Stimulated activated CD8-positive, alpha-beta memory T cell treated with anti-CD3 and anti-CD28 coated beads, Interleukin-15, amount 100 ng/mL, for 24 hours (primary cell): ENCODE measurements at regions not wholly inside any gene's neighbourhood (a gene's known extent, or its start where the extent isn't known, plus 50 kb on each side); places are given as distances from the start of the nearest gene placed in this dataset.
"Not testable (repeated sequence)": the region's sequence is repeated elsewhere in the genome, so short reads cannot be mapped to it uniquely, and the experiment has no call there.

Source experiments
- DNase-seq: peaks from one replicate; pipeline ENCODE4 v3.0.0-alpha.2; 2020; ENCODE audit warnings: low read depth

GRCh38 chr9:18032636-18033035 lies 441.3 kb upstream of the ADAMTSL1 start:
- DNase-seq = no peak

DNA sequence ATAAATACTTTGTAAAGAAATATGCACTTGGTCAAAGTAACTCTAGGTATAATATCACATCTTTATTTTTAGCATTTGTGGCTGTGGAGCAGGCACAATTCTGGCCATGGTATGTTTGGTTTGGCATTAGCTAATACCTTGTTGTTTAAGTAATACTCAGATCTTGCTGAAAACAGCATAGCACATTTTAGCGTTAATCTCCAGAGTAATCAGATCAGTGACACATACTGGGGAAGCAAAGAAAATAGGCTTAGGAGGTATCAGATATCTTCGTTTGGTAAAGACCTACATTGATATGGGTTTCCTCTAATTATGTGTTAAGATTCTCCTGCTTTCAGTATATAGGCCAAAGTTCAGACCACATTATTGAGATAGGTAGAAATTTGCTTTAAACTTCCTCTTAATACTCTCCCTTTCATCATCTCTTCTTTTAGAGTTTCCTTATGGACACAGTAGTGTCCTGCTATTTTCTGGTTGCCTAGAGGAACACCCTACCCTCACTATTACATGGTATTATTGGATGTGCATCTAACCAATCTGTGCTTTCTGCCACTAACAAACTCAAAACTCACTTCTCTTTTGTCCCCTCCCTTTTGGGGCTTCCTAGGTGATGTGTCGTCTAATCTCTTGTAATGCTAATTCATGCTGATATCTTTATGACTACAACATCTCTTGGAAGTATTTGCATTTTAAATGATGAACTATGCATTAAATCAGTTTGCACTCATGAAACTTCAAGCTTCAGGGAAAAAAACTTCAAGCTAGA lies 437.3 kb upstream of the ADAMTSL1 start:
- no peak for DNase-seq

DNA sequence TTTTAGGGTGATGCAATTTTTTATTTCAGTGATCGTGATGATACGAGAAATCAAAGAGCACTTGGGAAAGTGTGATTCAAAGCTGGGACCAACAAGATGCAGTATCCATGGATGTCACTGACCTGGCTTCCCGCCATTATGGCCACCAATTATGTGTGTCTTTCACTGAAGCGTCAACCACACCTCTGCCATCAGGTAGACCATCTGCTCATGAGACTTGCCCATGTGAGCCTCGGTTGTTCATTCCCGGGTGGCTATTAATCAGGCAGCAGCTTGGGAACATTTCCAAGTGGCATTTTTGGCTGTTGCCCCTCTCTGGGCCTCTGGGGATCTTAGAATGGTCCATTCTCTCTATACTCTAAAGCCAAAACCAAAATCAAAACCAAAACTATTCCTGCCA lies 436.0 kb upstream of the ADAMTSL1 start:
- no peak for DNase-seq

GRCh38 chr9:18040327-18040726 lies 433.6 kb upstream of the ADAMTSL1 start:
- DNase-seq = no peak

DNA sequence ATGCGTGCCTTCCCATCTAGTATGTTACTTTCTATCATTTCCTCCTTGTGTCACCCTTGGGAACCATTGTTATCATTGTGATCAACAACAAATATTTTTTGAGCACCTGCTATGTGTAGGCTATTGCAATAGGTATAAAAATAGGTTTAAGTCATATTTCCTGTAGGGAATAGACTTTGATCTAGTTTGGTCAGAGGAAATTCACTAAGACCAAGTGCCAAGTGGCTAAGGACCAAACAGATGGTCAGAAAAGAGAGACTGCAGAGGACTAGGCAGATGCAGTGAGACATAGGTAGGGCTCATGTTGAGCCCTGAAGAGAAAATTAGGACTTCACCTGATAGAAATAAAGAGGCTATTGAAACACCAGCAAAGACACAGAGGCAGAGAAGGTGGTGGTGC lies 430.0 kb upstream of the ADAMTSL1 start:
- DNase-seq = no peak

- no peak for DNase-seq
Measured at GRCh38 chr9:18045326-18045725, 428.6 kb upstream of the ADAMTSL1 start.

GRCh38 chr9:18046068-18046467 lies 427.9 kb upstream of the ADAMTSL1 start:
- DNase-seq = no peak

GRCh38 chr9:18051638-18052037 lies 422.3 kb upstream of the ADAMTSL1 start:
- DNase-seq = no peak

DNA sequence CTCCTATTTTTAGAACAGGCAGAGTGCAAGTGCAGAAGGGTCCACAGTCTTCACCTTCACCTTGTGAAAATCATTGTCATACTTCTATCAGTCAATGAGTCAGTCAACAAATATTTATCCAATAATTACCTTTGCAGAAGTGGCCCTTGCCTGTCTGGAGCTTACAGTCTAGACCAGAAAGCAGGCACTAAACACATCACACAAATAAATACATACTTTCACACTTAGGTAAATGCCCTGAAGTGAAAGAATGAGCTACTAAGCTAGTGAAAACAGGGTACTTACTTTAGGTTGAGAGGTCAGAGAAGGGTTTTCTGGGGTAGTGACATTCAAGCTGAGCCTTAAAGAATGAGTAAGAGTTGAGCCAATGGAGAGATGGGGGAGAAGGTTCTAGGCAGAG lies 421.9 kb upstream of the ADAMTSL1 start:
- no peak for DNase-seq

GRCh38 chr9:18056269-18056992 lies 417.5 kb upstream of the ADAMTSL1 start:
- no peak for DNase-seq

DNA sequence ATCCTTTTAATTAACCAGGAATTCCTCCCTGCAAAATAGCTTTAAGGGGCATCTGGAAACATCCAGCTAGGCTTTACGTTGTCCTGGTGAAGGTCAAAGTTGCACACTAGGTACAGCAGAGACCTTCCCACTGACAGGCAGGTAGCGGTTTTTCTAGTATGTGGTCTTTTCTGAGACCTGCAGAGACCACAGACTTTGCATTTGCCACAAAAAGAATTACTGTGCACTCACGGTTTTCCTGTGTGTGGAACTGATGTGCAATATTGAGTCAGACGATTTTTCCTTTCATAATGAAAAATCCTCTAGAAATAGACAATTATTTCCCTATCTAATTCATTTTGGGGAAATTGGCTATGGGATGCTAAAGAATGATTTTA lies 417.0 kb upstream of the ADAMTSL1 start:
- DNase-seq = no peak

DNA sequence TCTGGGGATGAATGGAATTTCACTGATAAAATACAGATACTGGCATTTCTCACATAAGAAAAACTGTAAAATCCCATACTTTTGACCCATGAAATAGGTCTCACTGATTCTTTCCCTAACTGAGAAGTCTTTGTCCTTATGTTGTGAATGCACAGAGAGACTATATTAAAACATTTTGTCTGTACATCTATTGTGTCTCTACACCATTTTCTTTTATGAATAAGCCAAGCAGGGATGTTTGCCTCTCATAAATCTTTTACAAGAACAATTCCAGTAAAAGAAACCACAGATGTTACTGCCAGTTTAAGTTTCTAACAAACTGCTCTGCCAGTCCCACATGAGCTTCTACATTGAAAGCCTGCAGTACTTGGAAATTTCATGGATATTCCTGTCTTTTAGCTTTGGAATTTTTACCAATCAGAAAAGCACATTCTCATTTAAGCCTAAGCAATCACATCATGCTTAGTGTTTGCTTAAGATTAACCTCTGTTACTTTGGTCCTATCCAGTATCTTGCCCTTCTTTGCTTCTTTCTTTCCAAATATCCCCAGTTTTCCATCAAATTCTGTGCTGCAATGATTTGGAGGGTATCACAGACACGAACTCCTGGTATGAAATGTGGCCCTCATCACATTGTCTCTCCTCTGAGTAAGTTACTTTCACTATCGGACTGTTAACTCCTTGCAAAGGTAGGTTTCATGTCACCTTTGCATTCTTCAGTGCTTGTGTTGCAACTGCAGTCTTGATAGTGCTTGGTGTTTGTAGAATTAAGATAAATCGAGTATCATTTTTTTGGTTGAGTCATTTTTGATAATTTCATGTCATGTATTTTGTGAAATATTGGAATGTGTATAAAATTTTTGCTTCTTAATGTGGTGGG lies 415.1 kb upstream of the ADAMTSL1 start:
- no peak for DNase-seq

DNA sequence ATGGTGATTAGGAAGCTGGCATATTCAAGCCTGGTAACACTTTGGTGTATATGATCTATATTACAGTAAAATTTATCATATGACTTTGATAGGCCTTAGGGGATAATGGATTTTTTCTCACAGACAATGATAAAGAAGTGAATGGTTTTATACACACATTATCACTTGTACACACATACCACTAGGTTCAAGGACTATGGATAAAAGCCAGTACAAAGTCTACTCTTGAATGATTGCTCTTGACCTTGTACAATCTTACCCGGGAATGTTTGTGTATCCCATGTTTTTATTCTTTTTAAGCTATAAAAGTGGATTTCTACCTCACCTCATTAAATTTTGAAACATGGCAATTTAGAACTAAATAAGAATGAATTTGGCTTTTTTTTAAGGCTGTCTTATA lies 414.5 kb upstream of the ADAMTSL1 start:
- DNase-seq = no peak

DNA sequence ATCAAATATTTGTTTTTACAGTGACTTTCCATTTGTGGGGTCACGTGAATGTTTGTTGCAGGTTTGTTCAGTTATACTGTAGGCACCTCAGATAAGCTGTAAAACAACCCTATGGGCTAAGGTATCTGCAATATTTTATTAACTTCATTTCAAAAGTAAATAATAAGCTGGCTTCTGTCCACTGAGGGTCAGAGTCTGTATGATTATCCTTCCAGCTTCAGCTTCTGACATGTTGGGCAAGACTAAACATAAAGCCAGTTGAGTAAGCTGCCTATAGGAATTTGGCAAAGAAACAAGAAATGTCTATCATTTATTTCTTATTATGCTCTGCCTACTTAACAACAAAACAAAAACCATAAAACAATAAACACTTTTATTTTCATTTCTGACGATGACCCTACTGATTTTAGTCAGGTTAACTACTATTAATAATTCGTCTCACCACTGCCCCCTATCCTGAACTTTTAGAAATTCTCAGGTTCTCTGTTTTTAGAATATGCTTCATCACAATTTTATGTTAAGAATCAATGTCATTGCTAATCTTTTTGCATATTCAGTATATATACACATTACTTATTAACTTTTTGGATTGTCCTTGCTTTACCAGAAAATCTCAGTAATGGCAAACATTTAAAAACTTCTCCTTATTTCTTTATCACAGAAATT lies 413.6 kb upstream of the ADAMTSL1 start:
- no peak for DNase-seq

DNA sequence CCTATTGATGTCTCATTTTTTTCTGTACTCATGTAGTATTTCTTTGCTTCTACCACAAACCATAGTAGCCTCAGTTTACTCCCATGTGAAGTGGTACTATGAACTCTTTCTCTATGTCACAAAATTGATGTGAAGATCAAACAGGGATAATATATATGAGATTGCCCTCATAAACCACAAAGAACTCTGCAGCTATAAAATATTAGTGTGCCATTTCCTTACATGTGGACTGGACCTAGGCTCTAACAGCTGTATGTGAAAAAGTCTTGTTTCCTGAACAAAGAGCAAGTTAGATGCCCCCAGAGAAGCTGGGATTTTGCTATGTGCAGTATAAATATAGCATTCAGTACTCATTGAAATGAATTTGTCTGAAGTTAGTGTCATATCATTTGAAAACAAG lies 412.6 kb upstream of the ADAMTSL1 start:
- no peak for DNase-seq

GRCh38 chr9:18061856-18062255 lies 412.1 kb upstream of the ADAMTSL1 start:
- no peak for DNase-seq

DNA sequence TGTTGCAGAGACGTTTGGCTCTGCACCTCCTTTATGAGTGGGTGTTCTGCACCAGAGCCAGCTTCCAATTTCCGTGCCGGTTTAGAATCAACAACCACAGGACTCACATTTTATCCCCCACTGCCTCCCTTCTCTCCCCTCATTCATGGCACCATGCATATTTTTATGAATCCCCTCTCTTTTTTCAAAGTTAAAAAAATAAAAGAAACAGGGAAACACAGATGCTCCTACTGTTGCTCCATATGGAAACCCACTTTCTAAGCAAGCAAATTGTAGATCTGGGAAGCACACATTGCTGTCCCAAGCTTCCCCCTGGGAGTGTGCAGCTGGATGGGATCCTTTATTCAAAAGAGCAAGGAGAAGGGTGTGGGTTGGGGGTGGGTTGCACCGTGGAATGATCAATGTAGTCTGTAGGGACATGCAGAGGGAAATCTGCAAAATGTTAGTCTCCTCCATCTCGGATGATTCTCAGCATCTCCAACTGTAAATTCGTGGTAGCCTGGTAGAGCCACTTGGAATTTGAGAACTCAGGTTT lies 410.0 kb upstream of the ADAMTSL1 start:
- no peak for DNase-seq

DNA sequence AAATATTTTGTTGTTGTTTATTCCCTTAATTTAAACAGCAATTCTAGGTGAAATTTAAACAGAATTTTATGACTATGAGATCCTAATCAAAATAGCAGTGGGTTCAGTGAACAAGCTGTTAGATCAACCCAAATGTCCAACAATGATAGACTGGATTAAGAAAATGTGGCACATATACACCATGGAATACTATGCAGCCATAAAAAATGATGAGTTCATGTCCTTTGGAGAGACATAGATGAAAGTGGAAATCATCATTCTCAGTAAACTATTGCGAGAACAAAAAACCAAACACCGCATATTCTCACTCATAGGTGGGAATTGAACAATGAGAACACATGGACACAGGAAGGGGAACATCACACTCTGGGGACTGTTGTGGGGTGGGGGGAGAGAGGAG lies 407.3 kb upstream of the ADAMTSL1 start:
- DNase-seq = not testable (repeated sequence)

DNA sequence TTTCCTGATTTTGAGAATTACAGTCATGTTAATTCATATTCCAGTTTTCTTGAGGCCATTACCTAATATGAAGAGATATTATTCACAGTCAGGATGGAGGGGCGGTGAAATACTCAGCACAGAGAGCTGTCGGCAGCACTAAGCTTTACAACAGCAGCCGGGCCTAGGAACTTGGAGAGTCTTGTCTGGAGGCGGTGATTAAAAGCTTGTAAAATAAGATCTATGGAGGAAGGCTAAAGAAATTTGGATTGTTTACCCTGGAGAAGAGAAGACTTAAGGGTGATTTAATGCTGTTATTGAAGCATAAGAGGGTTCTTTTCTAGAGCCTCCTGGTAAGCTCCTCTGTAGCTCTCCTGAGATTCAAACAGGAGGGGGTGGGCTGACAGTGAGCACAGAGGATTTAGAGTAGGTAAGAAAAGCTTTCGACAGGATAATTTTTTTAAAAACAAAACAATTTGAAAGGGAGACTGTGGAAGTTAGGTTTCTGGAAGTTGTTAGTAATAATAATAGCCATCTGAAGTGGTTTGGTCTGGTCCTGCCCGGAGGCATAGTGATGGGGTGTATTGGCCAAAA lies 406.3 kb upstream of the ADAMTSL1 start:
- DNase-seq = no peak

DNA sequence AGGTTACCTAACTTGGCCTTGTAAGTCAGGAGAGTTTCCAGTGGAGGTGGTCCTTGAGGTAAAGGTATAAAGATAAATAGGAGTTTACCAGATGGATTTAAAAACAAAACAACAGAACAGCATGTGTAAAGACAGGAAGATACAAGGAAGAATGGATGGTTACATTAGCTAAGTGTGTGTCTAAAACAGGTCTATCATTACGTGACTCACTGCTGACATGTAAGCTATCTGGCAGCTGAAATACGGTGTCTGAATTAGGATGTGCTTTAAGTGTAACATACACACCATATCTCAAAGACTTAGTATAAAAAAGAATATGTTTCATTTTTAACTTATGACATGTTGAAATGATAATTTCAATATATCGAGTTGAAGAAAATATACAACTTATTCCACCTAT lies 405.1 kb upstream of the ADAMTSL1 start:
- DNase-seq = no peak

DNA sequence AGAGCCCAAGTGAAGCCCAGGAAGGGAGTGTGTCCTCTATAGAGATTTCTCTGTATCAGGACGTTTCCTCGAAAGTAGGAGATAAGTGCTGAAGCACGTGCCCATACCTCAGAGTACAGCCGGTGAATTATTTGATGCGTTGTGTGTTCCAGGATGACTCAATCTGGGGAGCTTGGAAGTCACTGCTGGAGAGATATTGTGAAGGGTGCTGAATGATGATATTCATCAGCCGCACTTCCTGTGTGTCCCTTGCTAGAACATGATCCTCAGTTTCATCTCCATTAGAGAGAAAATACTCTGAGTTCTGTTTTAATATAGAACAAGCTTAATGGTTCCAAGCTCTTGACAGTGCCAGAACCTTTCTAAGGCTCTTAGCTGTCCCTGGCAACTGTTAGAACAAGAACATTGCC lies 402.3 kb upstream of the ADAMTSL1 start:
- DNase-seq = no peak

- DNase-seq = no peak
Measured at GRCh38 chr9:18073002-18073401, 401.0 kb upstream of the ADAMTSL1 start.
